ENCODE measurements at regions not wholly inside any gene's neighbourhood (a gene's known extent, or its start where the extent isn't known, plus 50 kb on each side); places are given as distances from the start of the nearest gene placed in this dataset.

- TF ChIP-seq YY1 (IDR thresholded peaks at IDR 0.05) (no peak), FOXA1 (IDR thresholded peaks at IDR 0.05) (no peak), EGR1 (IDR thresholded peaks at IDR 0.05; ENCODE audit: low read depth in 2 of 2) (no peak), ATF3 (IDR thresholded peaks at IDR 0.05) (no peak), HNF4G (IDR thresholded peaks at IDR 0.05) (no peak), SP1 (IDR thresholded peaks at IDR 0.05) (no peak), TAF1 (conservative IDR thresholded peaks at IDR 0.05) (no peak), JUND (IDR thresholded peaks at IDR 0.05) (no peak), CTCF (IDR thresholded peaks at IDR 0.05; ENCODE audit: low read depth, low read length, missing input control) (no peak), GABPA (IDR thresholded peaks at IDR 0.05 in 1 of 2, conservative IDR thresholded peaks at IDR 0.05 in 1 of 2) (no peak), FOXA2 (IDR thresholded peaks at IDR 0.05) (no peak), MAX (IDR thresholded peaks at IDR 0.05) (no peak), RAD21 (IDR thresholded peaks at IDR 0.05) (no peak), NR2F2 (IDR thresholded peaks at IDR 0.05) (no peak), HNF4A (conservative IDR thresholded peaks at IDR 0.05) (no peak), REST (IDR thresholded peaks at IDR 0.05) (no peak)
- TF ChIP-seq, protein P1, sequence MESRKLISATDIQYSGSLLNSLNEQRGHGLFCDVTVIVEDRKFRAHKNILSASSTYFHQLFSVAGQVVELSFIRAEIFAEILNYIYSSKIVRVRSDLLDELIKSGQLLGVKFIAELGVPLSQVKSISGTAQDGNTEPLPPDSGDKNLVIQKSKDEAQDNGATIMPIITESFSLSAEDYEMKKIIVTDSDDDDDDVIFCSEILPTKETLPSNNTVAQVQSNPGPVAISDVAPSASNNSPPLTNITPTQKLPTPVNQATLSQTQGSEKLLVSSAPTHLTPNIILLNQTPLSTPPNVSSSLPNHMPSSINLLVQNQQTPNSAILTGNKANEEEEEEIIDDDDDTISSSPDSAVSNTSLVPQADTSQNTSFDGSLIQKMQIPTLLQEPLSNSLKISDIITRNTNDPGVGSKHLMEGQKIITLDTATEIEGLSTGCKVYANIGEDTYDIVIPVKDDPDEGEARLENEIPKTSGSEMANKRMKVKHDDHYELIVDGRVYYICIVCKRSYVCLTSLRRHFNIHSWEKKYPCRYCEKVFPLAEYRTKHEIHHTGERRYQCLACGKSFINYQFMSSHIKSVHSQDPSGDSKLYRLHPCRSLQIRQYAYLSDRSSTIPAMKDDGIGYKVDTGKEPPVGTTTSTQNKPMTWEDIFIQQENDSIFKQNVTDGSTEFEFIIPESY (IDR thresholded peaks at IDR 0.05) = no peak
- Histone ChIP-seq H3K9ac (ENCODE audit: low read depth in 1 of 2, low read length in 2 of 2) (no peak overlapping the region), H3K9me3 (ENCODE audit: control insufficient read depth in 4 of 4, low read length in 3 of 4) (no peaks in the 10 kb centered on the region), H3K4me3 (ENCODE audit: low read depth in 1 of 3, low read length in 3 of 3) (no peak overlapping the region), H3K4me1 (ENCODE audit: control insufficient read depth in 4 of 4, insufficient read depth in 4 of 4, low read length in 3 of 4) (no peaks in the 10 kb centered on the region), H3K27me3 (ENCODE audit: control insufficient read depth in 4 of 4, insufficient read depth in 4 of 4, low read length in 3 of 4) (no peaks in the 10 kb centered on the region), H3K27ac (ENCODE audit: low read depth in 1 of 2, low read length in 2 of 2) (no peak overlapping the region), H3K36me3 (ENCODE audit: control insufficient read depth in 4 of 4, insufficient read depth in 3 of 4, low read depth in 1 of 4, low read length in 3 of 4) (no peaks in the 10 kb centered on the region)
- DNase-seq (ENCODE audit: low spot score) = no peak
- 67% methylated on average over 8 of the region's 8 CpGs for WGBS
These were observed 151.6 kb downstream of the C1orf94 start for GRCh38 chr1:34328281-34328799.

All from liver (tissue), 8 donors.